Activated B cell treated with CpG ODN at 0.5 μM for 24 hours (primary cell): ENCODE measurements at regions not wholly inside any gene's neighbourhood (a gene's known extent, or its start where the extent isn't known, plus 50 kb on each side); places are given as distances from the start of the nearest gene placed in this dataset.

Experiments used
- ATAC-seq: fragments of 200-7000 bp; cut with Tn5 transposase; one replicate; pipeline ENCODE4 v1.10.0; 2021; ENCODE audit warnings: low read depth, mild to moderate bottlenecking, moderate library complexity
- CTCF ChIA-PET: fragments of 350-600 bp; sonication (Branson Sonifier 250); formaldehyde crosslinking; loops from one replicate; lab custom pipeline; 2021; ENCODE audit warnings: antibody characterized with exemption; lab: Charles Lee
- POLR2A ChIA-PET: fragments of 350-600 bp; sonication (Branson Sonifier 250); formaldehyde crosslinking; loops from one replicate; lab custom pipeline; 2021; ENCODE audit warnings: antibody characterized with exemption; lab: Charles Lee
- DNase-seq: peaks from one replicate; pipeline ENCODE4 v3.0.0; 2022
- H3K27ac Mint-ChIP-seq: one replicate; pipeline ENCODE4 v1.8.0; 2020; ENCODE audit warnings: mixed read lengths
- H3K27me3 Mint-ChIP-seq: one replicate; pipeline ENCODE4 v1.8.0; 2021; ENCODE audit warnings: mixed read lengths
- H3K36me3 Mint-ChIP-seq: one replicate; pipeline ENCODE4 v1.8.0; 2021; ENCODE audit warnings: low read depth, mixed read lengths
- H3K4me1 Mint-ChIP-seq: one replicate; pipeline ENCODE4 v1.8.0; 2021; ENCODE audit warnings: mixed read lengths
- H3K4me3 Mint-ChIP-seq: one replicate; pipeline ENCODE4 v1.8.0; 2020; ENCODE audit warnings: mild to moderate bottlenecking, mixed read lengths
- H3K9me3 Mint-ChIP-seq: one replicate; pipeline ENCODE4 v1.8.0; 2020; ENCODE audit warnings: mixed read lengths
- intact Hi-C: fragments of 100-400 bp; cut with micrococcal nuclease; formaldehyde crosslinking; loops from one replicate; pipeline ENCODE4 v1.15.1; 2024
- TF ChIP-seq, protein P1 (sequence below): fragments of 200-600 bp; IDR thresholded peaks from one replicate; pipeline ENCODE4 v1.8.0; 2022; ENCODE audit warnings: antibody characterized with exemption, mild to moderate bottlenecking

DNA sequence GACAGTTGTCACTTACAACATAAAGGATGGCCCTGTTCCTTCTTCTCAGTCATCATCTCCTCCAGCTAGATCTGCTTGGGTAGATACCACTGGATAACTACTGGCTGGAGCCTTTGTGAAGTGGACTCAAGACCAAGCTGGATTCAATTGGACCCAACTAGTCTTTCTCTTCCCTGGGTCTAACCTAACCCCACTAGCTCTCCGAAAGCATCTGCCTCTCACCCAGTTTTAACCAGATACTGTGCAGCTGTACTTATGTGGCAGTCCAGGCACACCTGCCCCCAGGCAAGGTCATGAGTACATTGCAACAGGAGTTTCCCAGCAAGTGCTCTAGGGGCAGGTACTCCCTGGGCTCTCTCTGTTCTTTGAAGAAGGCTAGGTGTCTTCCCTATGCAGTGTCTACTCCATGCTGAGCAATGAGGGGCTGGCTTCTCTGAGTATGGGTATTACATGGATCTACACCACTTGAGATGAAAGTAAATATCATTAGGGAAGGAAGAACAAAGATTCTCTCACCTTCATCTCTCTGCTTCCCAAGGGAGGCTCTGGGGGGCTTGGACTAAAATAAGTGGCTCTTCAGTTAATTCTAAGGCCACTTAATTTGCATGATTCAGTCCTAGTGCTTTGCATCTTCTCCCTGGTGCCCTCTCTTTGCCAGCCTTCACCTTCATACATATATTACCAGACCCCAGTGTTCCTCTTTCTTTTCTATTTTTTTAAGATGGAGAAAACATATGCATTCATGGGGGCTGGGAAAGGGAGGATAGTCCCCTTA is 236.1 kb downstream of the NXPE2 start:
- CTCF ChIA-PET: no interaction called here
- Mint-ChIP-seq H3K36me3 (no peaks in the 10 kb centered on the region), H3K27ac (no peak overlapping the region), H3K9me3 (no peaks in the 10 kb centered on the region), H3K27me3 (no peaks in the 10 kb centered on the region), H3K4me1 (no peaks in the 10 kb centered on the region), H3K4me3 (no peak overlapping the region)
- intact Hi-C loops: no loop called here
- DNase-seq (no peak), ATAC-seq (no peak)
- TF ChIP-seq, protein P1, sequence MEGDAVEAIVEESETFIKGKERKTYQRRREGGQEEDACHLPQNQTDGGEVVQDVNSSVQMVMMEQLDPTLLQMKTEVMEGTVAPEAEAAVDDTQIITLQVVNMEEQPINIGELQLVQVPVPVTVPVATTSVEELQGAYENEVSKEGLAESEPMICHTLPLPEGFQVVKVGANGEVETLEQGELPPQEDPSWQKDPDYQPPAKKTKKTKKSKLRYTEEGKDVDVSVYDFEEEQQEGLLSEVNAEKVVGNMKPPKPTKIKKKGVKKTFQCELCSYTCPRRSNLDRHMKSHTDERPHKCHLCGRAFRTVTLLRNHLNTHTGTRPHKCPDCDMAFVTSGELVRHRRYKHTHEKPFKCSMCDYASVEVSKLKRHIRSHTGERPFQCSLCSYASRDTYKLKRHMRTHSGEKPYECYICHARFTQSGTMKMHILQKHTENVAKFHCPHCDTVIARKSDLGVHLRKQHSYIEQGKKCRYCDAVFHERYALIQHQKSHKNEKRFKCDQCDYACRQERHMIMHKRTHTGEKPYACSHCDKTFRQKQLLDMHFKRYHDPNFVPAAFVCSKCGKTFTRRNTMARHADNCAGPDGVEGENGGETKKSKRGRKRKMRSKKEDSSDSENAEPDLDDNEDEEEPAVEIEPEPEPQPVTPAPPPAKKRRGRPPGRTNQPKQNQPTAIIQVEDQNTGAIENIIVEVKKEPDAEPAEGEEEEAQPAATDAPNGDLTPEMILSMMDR: no peak
- POLR2A ChIA-PET: no interaction called here

DNA sequence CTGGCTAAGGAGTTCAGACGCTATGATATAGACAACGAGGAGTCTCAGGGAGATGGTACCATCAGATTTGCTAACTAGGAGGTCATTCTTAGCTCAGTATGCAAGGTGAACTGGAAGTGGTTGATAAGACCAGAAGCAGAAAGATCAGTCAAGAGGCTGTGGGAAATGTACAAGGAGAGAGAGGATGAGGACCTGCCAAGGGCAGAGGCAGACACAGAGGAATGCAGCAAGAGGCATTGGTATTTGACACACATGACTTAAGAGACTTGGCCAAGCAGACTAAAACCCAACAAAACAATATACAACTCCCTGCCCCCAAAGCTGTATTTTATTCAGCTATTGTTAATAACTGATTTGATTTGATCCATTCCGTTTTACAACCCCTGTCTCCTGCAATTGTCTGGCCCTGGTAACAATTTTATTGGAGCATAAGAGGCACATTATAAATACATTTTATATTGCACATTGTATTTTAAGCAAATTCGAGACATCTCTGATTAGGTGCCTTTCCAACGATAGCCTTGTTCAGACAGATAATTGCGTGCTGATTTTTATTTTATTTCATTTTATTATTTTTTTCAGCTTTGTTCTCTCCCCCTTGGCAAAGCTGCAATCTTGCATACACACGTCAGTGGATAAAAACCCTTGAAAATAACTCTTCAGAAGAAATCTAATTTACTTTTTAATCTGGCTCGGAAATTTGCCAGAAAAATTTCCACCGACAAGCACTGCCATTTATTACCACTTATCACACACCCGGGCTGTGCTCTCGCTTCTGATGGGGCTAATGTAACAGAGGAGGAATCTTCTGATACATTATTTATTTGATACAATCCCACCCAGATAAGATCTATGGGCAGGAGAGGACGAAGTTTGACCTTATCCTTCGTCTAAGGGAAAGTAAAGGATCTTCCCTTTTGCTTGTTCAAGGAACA is 237.8 kb downstream of the NXPE2 start:
- CTCF ChIA-PET: no interaction called here

DNA sequence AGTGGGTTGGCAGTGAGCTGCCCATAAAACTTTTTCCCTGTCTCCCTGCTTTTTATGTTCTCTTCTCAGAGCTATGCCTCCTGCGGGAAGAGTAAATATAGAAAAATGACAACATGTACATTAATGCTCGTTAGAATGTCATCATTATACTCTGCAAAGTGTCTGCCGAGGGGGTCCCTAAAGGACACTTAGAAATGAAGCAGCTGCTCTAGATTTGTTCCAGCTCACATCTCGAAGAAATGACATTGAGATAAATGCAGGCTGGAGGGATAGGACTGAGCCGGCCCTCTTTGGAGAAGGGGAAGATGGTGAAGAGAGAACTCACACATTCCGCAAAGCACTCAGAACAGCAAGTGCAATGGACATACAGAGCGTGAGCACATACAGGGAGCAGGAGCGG is 240.0 kb downstream of the NXPE2 start:
- CTCF ChIA-PET: no interaction called here
- H3K4me3 Mint-ChIP-seq: no peak overlapping the region

More for the DNA sequence above, 237.8 kb downstream of the NXPE2 start:
- intact Hi-C loops: no loop called here
- TF ChIP-seq, protein P1: no peak
- no peaks in the 10 kb centered on the region for H3K27me3 Mint-ChIP-seq
- no peaks in the 10 kb centered on the region for H3K36me3 Mint-ChIP-seq
- no peaks in the 10 kb centered on the region for H3K4me1 Mint-ChIP-seq
- ATAC-seq: no peak
- POLR2A ChIA-PET: no interaction called here
- no peaks in the 10 kb centered on the region for H3K9me3 Mint-ChIP-seq
- no peak overlapping the region for H3K4me3 Mint-ChIP-seq
- no peak overlapping the region for H3K27ac Mint-ChIP-seq
- no peak for DNase-seq

DNA sequence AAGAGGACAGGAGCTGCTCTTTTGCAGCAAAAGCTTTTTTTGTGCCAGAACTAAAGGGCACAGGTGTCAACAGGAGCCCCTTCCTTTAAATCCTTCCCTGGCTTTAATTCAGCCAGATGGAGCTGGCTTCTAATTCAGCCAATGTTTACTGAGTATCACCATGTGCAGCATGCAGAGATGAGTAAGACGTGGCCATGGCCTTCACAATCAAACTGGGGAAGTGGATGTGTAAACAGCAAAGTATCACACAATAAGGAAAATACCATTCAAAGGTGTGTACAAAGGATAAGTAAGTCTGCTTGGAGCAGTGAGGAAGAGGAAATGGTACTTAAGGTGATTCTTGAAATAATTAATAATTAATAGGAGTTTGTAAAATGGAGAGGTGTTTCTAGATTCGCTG is 243.4 kb downstream of the NXPE2 start:
- no peak for DNase-seq
- intact Hi-C loops: no loop called here
- no peak overlapping the region for H3K27ac Mint-ChIP-seq
- no peaks in the 10 kb centered on the region for H3K36me3 Mint-ChIP-seq
- H3K4me1 Mint-ChIP-seq: no peaks in the 10 kb centered on the region
- TF ChIP-seq, protein P1: no peak
- H3K27me3 Mint-ChIP-seq: no peaks in the 10 kb centered on the region
- POLR2A ChIA-PET: no interaction called here
- H3K9me3 Mint-ChIP-seq: no peaks in the 10 kb centered on the region
- H3K4me3 Mint-ChIP-seq: no peak overlapping the region
- ATAC-seq: no peak
- CTCF ChIA-PET: no interaction called here

More for the DNA sequence above, 240.0 kb downstream of the NXPE2 start:
- intact Hi-C loops: no loop called here
- no peak overlapping the region for H3K27ac Mint-ChIP-seq
- DNase-seq (no peak), ATAC-seq (no peak)
- H3K9me3 Mint-ChIP-seq: no peaks in the 10 kb centered on the region
- H3K4me1 Mint-ChIP-seq: no peaks in the 10 kb centered on the region
- no peaks in the 10 kb centered on the region for H3K27me3 Mint-ChIP-seq
- H3K36me3 Mint-ChIP-seq: no peaks in the 10 kb centered on the region
- TF ChIP-seq, protein P1: no peak
- POLR2A ChIA-PET: no interaction called here

- POLR2A ChIA-PET: no interaction called here
- CTCF ChIA-PET: no interaction called here
- Mint-ChIP-seq H3K9me3 (no peaks in the 10 kb centered on the region), H3K36me3 (no peaks in the 10 kb centered on the region), H3K27ac (no peak overlapping the region), H3K4me3 (no peak overlapping the region), H3K27me3 (no peaks in the 10 kb centered on the region), H3K4me1 (no peaks in the 10 kb centered on the region)
- intact Hi-C loops: no loop called here
- DNase-seq: no peak
- TF ChIP-seq, protein P1: no peak
- no peak for ATAC-seq
Observed at GRCh38 chr11:114924042-114924441, 245.7 kb downstream of the NXPE2 start.
